Sigmoid colon (tissue), 4 donors: ENCODE measurements at regions not wholly inside any gene's neighbourhood (a gene's known extent, or its start where the extent isn't known, plus 50 kb on each side); places are given as distances from the start of the nearest gene placed in this dataset.

Experiments
- POLR2A ChIP-seq, 2 donors: fragments of 450-650 bp; IDR thresholded peaks; one replicate each; pipeline ENCODE4 v1.6.1; 2016; ENCODE audit warnings: antibody characterized with exemption in 2 of 2, mild to moderate bottlenecking in 2 of 2, moderate library complexity in 2 of 2
- POLR2AphosphoS5 ChIP-seq, 4 donors: sonication (generic); formaldehyde crosslinking; IDR thresholded peaks; one replicate each; pipeline ENCODE4 v1.6.1; 2017; ENCODE audit warnings: antibody characterized with exemption in 4 of 4
- TF ChIP-seq, protein P1 (sequence below), 4 experiments: fragments of 450-650 bp in 3 of 4; fragments of 200-600 bp in 1 of 4; IDR thresholded peaks; one replicate each; pipeline ENCODE4 v1.5.1; 2016 to 2019; ENCODE audit warnings: antibody characterized with exemption in 4 of 4, mild to moderate bottlenecking in 3 of 4, moderate library complexity in 2 of 4

GRCh38 chr15:79184465-79184892 is 93.9 kb upstream of the RASGRF1 start:
- TF ChIP-seq, protein P1, sequence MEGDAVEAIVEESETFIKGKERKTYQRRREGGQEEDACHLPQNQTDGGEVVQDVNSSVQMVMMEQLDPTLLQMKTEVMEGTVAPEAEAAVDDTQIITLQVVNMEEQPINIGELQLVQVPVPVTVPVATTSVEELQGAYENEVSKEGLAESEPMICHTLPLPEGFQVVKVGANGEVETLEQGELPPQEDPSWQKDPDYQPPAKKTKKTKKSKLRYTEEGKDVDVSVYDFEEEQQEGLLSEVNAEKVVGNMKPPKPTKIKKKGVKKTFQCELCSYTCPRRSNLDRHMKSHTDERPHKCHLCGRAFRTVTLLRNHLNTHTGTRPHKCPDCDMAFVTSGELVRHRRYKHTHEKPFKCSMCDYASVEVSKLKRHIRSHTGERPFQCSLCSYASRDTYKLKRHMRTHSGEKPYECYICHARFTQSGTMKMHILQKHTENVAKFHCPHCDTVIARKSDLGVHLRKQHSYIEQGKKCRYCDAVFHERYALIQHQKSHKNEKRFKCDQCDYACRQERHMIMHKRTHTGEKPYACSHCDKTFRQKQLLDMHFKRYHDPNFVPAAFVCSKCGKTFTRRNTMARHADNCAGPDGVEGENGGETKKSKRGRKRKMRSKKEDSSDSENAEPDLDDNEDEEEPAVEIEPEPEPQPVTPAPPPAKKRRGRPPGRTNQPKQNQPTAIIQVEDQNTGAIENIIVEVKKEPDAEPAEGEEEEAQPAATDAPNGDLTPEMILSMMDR (IDR thresholded peaks at IDR 0.05): peak; percentile 88 to 98 (median 94)
- TF ChIP-seq POLR2AphosphoS5 (IDR thresholded peaks at IDR 0.05): no peak
- TF ChIP-seq POLR2A (IDR thresholded peaks at IDR 0.05): no peak
